Astrocyte (in vitro differentiated cells and primary cell): ENCODE measurements at regions not wholly inside any gene's neighbourhood (a gene's known extent, or its start where the extent isn't known, plus 50 kb on each side); places are given as distances from the start of the nearest gene placed in this dataset.

Source experiments
- EZH2 ChIP-seq: IDR thresholded peaks from 2 replicates; pipeline ENCODE4 v1.6.1; 2012; ENCODE audit warnings: mild to moderate bottlenecking, low read length, inconsistent platforms; ENCODE audit not compliant: insufficient read depth
- TF ChIP-seq, protein P1 (sequence below): IDR thresholded peaks from 2 replicates; pipeline ENCODE4 v1.5.1; 2011; ENCODE audit warnings: low read depth, mild to moderate bottlenecking, inconsistent platforms, low read length, moderate library complexity; ENCODE audit not compliant: insufficient read depth

DNA sequence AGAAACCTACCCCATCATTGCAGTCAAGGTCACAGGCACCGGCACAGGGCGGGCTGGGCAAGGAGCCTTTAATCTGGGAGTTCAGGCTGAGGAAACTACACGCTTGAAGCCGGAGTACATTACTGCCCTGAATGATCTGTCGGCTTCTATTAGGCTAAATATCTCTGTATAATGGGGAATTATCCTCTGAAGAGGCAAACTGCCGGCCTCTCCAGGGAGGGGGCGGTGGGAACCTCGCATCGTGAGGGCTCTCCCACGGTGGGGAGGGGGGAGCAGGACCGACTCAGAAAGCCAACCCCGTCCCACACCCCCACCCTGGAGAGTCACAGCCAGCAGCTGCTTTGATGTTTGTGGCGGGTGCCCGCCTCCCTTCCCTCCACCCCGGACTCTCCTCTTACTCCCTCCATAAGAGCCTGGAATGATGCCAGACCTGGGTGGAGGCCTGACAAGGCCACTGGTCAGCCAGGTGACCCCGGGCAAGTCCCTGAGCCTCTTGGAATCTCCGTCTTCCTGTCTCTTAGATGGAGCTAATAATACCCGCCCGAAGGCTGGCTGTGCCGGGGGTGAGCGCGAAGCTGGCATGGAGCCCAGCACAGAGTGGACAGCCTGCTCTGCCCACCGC is 63.4 kb upstream of the LINGO1 start:
- TF ChIP-seq, protein P1, sequence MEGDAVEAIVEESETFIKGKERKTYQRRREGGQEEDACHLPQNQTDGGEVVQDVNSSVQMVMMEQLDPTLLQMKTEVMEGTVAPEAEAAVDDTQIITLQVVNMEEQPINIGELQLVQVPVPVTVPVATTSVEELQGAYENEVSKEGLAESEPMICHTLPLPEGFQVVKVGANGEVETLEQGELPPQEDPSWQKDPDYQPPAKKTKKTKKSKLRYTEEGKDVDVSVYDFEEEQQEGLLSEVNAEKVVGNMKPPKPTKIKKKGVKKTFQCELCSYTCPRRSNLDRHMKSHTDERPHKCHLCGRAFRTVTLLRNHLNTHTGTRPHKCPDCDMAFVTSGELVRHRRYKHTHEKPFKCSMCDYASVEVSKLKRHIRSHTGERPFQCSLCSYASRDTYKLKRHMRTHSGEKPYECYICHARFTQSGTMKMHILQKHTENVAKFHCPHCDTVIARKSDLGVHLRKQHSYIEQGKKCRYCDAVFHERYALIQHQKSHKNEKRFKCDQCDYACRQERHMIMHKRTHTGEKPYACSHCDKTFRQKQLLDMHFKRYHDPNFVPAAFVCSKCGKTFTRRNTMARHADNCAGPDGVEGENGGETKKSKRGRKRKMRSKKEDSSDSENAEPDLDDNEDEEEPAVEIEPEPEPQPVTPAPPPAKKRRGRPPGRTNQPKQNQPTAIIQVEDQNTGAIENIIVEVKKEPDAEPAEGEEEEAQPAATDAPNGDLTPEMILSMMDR: no peak
- TF ChIP-seq EZH2: peak; percentile 46
